ENCODE measurements at regions not wholly inside any gene's neighbourhood (a gene's known extent, or its start where the extent isn't known, plus 50 kb on each side); places are given as distances from the start of the nearest gene placed in this dataset.

GRCh38 chr19:29445246-29445645 is 80.5 kb upstream of the VSTM2B start:
- Histone ChIP-seq H3K27me3 (no peaks in the 10 kb centered on the region), H3K9me3 (no peaks in the 10 kb centered on the region)

GRCh38 chr19:29446361-29446760 is 79.4 kb upstream of the VSTM2B start:
- no peak for TF ChIP-seq CTCF (IDR thresholded peaks at IDR 0.05; ENCODE audit: low read depth, low read length)
- H3K4me3 ChIP-seq (ENCODE audit: low read depth, low read length), result no peak overlapping the region
- no peaks in the 10 kb centered on the region for H3K4me1 ChIP-seq
- no peaks in the 10 kb centered on the region for H3K27me3 ChIP-seq
- no peaks in the 10 kb centered on the region for H3K9me3 ChIP-seq
- H3K36me3 ChIP-seq, result no peaks in the 10 kb centered on the region
- DNase-seq, result no peak

More at GRCh38 chr19:29445246-29445645, 80.5 kb upstream of the VSTM2B start:
- Histone ChIP-seq H3K36me3 (no peaks in the 10 kb centered on the region), H3K4me1 (no peaks in the 10 kb centered on the region), H3K4me3 (ENCODE audit: low read depth, low read length) (no peak overlapping the region)
- TF ChIP-seq CTCF (IDR thresholded peaks at IDR 0.05; ENCODE audit: low read depth, low read length), result no peak
- DNase-seq, result no peak

GRCh38 chr19:29448046-29448445 is 77.7 kb upstream of the VSTM2B start:
- Histone ChIP-seq H3K4me3 (ENCODE audit: low read depth, low read length) (no peak overlapping the region), H3K9me3 (no peaks in the 10 kb centered on the region), H3K27me3 (no peaks in the 10 kb centered on the region), H3K4me1 (no peaks in the 10 kb centered on the region), H3K36me3 (no peaks in the 10 kb centered on the region)
- TF ChIP-seq CTCF (IDR thresholded peaks at IDR 0.05; ENCODE audit: low read depth, low read length), result no peak
- DNase-seq, result no peak

- DNase-seq, result no peak
- Histone ChIP-seq H3K4me3 (ENCODE audit: low read depth, low read length) (no peak overlapping the region), H3K9me3 (no peaks in the 10 kb centered on the region), H3K36me3 (no peaks in the 10 kb centered on the region), H3K4me1 (no peaks in the 10 kb centered on the region), H3K27me3 (no peaks in the 10 kb centered on the region)
- TF ChIP-seq CTCF (IDR thresholded peaks at IDR 0.05; ENCODE audit: low read depth, low read length), result no peak
Observed at GRCh38 chr19:29449371-29449770, 76.4 kb upstream of the VSTM2B start.

- H3K36me3 ChIP-seq, result no peaks in the 10 kb centered on the region
- no peaks in the 10 kb centered on the region for H3K27me3 ChIP-seq
- H3K9me3 ChIP-seq, result no peaks in the 10 kb centered on the region
- DNase-seq, result no peak
- no peak for TF ChIP-seq CTCF (IDR thresholded peaks at IDR 0.05; ENCODE audit: low read depth, low read length)
- H3K4me3 ChIP-seq (ENCODE audit: low read depth, low read length), result no peak overlapping the region
- H3K4me1 ChIP-seq, result no peaks in the 10 kb centered on the region
Observed at GRCh38 chr19:29450306-29450705, 75.5 kb upstream of the VSTM2B start.

GRCh38 chr19:29450812-29451211 is 75.0 kb upstream of the VSTM2B start:
- no peak for TF ChIP-seq CTCF (IDR thresholded peaks at IDR 0.05; ENCODE audit: low read depth, low read length)
- H3K4me3 ChIP-seq (ENCODE audit: low read depth, low read length), result no peak overlapping the region
- H3K36me3 ChIP-seq, result no peaks in the 10 kb centered on the region
- H3K27me3 ChIP-seq, result no peaks in the 10 kb centered on the region
- DNase-seq, result no peak
- H3K9me3 ChIP-seq, result no peaks in the 10 kb centered on the region
- no peaks in the 10 kb centered on the region for H3K4me1 ChIP-seq
